ENCODE measurements at regions not wholly inside any gene's neighbourhood (a gene's known extent, or its start where the extent isn't known, plus 50 kb on each side); places are given as distances from the start of the nearest gene placed in this dataset.

DNA sequence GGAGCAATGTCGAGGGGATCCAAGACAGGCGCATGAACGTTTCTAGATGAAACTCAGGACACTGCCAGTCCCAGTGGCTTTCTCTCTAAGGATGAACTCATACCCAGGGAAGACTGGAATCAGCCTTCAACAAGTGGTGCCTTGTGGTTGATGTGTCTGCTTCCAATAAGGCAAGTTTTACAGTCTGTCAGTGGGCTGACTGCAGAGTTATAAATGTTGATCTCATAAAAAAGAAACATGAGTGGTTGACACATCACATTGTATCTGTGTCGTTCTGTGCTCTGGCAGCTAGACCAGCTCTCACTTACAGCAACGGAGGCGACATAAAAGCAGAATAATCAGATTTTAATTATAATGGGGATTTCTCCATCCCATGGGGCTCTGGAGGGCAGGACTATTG lies 96.7 kb downstream of the SNX19 start:
- no peak for DNase-seq (ENCODE audit: low read depth in 2 of 2)
- TF ChIP-seq CTCF (IDR thresholded peaks at IDR 0.05; ENCODE audit: low read depth, low read length) = no peak

More for the DNA sequence above, 96.7 kb downstream of the SNX19 start:
- no peak overlapping the region for H3K4me3 ChIP-seq (replicated peaks in 1 of 2; ENCODE audit: low read depth in 2 of 2, low read length in 2 of 2)

Data from cardiac fibroblast (primary cell).